GM18858 (cell line): ENCODE measurements at regions not wholly inside any gene's neighbourhood (a gene's known extent, or its start where the extent isn't known, plus 50 kb on each side); places are given as distances from the start of the nearest gene placed in this dataset.
"Not testable (repeated sequence)": the region's sequence is repeated elsewhere in the genome, so short reads cannot be mapped to it uniquely, and the experiment has no call there.

Experiments
- ATAC-seq: cut with Tn5 transposase; IDR thresholded peaks from one replicate; pipeline ENCODE4 v1.9.1; 2021; ENCODE audit not compliant: unreplicated experiment

GRCh38 chr10:23493711-23494110, 54.8 kb downstream of the OTUD1 start:
- no peak for ATAC-seq

- no peak for ATAC-seq
Measured at GRCh38 chr10:23496727-23497126, 57.9 kb downstream of the OTUD1 start.

GRCh38 chr10:23499372-23500132, 60.7 kb downstream of the OTUD1 start:
- no peak for ATAC-seq

GRCh38 chr10:23505797-23506465, 67.1 kb downstream of the OTUD1 start:
- no peak for ATAC-seq

DNA sequence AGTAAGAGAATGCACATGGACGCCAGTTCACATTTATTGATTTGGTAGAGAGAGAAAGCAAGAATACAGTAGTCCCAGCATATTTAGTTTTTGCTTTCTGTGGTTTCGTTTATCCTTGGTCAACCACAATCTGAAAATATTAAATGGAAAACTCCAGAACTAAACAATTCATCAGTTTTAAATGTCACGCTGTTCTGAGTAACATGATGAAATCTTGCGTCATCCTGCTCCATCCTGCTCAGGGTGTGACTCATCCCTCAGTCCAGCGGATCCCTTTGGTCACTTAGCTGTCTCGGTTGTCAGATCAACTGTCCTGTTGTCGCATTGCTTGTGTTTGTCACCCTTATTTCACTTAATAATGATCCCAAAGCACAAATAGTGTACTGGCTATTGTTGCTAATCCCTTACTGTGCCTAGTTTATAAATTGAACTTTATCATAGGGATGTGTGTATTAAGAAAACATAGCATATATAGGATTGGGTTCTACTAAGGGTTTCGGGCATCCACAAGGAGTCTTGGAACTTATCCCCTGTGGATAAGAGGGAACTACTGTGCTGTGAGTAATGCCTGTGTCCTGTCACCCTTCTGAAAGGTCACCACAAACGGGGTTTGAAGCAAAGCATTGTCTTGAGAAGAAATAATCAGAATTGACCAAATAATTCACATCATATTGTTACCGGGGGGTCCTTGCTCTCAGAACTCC, 73.6 kb downstream of the OTUD1 start:
- ATAC-seq: no peak

- ATAC-seq: not testable (repeated sequence)
Measured at GRCh38 chr10:23513621-23514020, 74.7 kb downstream of the OTUD1 start.

GRCh38 chr10:23514321-23514720, 75.4 kb downstream of the OTUD1 start:
- no peak for ATAC-seq

DNA sequence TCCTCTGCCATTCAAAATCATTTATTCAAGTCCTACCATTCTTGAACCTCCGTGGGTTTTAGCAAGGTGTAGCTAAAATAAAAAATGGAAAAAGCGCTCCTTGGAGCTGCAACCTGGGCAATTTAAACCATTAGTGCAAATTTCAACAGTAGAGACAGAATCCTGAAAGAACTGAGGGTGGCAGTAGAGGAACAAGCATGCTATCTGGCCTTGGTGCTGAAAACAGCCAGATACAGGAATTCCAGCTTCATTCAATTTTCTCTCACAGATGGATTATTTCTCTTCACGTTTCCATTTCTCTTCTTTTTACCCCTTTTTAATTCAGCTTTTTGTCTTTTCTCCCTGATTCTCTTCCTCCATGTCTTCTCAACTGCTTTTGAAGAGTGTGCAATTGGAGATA, 77.7 kb downstream of the OTUD1 start:
- ATAC-seq: no peak

- no peak for ATAC-seq
Measured at GRCh38 chr10:23517155-23517554, 78.3 kb downstream of the OTUD1 start.

- ATAC-seq: no peak
Measured at GRCh38 chr10:23521735-23522134, 82.9 kb downstream of the OTUD1 start.

DNA sequence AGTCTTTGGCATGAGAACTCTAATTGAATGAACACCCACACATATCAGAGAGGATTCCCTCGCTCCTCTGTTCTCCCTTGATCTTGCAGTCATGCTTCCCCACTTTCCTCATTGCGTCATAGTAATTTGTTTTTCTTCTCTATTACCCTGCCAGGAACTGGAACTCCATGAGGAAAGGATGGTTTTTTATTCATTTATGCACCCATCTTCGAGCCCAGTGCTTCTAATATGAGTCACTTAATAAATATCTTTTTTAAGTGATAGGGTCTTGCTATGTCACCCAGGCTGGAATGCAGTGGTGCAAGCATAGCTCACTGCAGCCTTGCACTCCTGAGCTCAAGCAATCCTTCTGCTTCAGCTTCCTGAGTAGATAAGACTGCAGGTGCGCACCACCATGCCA, 83.5 kb downstream of the OTUD1 start:
- no peak for ATAC-seq

GRCh38 chr10:23523251-23523650, 84.4 kb downstream of the OTUD1 start:
- no peak for ATAC-seq

DNA sequence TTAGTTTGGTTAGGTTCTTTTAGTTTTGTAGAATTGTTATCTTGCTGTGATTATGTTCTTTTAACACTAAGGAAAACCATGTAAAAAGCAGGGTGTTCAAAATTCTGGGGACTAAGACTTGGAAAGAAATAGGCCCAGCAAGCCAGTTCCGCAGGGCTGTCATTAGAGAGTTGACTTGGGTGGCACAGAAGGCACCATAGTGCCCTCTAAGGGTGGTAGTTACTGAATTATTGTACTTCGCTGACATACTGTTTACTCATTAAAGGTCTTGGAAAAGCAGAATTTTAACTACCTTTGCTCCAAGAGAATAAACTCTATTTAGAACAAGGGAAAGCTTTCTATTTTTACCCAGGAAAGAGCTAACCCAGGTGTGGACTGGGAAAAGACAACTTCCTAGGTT, 86.5 kb downstream of the OTUD1 start:
- ATAC-seq: no peak

- no peak for ATAC-seq
Measured at GRCh38 chr10:23528419-23528818, 89.5 kb downstream of the OTUD1 start.

- no peak for ATAC-seq
Measured at GRCh38 chr10:23529625-23530024, 90.8 kb downstream of the OTUD1 start.

DNA sequence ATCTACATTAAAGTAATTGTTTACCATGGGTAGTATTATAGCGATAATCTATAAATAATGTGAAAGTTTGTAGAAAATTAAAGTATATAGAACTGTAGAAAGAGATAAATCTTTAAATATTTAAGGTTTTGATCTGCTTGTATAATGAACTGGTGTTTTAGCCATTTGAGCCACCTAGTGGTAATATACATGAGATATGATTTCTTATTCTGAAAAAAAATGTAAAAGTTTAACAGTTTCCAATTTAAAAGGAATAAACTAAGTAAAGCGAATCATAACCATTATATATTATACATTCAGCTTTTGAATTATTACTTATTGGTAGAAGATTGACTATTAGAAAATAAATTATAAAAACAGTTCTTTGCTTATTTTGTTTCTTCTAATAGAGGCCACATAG, 91.2 kb downstream of the OTUD1 start:
- no peak for ATAC-seq

- ATAC-seq: no peak
Measured at GRCh38 chr10:23533212-23533611, 94.3 kb downstream of the OTUD1 start.

GRCh38 chr10:23534326-23534725, 95.5 kb downstream of the OTUD1 start:
- ATAC-seq: no peak

GRCh38 chr10:23534761-23535160, 95.9 kb downstream of the OTUD1 start:
- no peak for ATAC-seq

GRCh38 chr10:23535381-23535780, 96.5 kb downstream of the OTUD1 start:
- ATAC-seq: no peak

- no peak for ATAC-seq
Measured at GRCh38 chr10:23538968-23539367, 100.1 kb downstream of the OTUD1 start.

DNA sequence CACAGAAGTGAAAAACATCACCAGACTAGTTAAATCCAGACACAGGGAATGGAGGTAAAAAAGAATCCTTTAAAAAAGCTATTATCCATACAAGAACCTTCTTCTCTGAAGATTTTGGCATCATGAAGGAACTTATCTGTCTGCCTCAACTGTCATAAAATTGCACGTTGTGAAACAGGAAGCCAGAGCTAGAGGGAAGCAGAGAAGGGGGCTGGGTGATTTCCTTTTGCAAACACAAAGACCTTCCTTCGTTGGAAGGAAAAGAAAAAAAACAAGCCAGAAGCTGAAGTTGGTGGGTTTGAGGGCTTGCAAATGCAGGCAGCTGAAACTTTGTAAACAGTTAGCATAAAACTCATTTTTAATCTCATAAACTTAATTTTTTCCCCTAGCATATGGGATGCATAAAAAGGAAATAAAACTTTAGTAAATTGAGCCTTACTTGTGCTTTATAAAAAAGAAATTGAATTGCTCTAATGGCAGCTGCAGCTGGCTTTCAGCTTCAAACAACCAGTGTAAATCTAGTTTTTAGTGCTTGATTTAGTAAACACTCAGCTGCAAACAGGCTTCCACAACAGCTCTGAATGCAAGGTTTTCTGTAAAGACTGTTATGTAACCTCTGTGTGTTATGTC, 101.6 kb downstream of the OTUD1 start:
- no peak for ATAC-seq
